ENCODE measurements at regions not wholly inside any gene's neighbourhood (a gene's known extent, or its start where the extent isn't known, plus 50 kb on each side); places are given as distances from the start of the nearest gene placed in this dataset.

- TF ChIP-seq CTCF (IDR thresholded peaks at IDR 0.05) (no peak), POLR2A (IDR thresholded peaks at IDR 0.05) (no peak)
These were observed 1094.9 kb upstream of the SLIT2 start for GRCh38 chr4:19156786-19157185.
